SU-DHL-6 (cell line): ENCODE measurements at regions not wholly inside any gene's neighbourhood (a gene's known extent, or its start where the extent isn't known, plus 50 kb on each side); places are given as distances from the start of the nearest gene placed in this dataset.

Experiments
- H2AFZ ChIP-seq: fragments of 200-600 bp; sonication (generic); 2 replicates; pipeline ENCODE4 v1.6.1; 2014; ENCODE audit warnings: low read depth, mild to moderate bottlenecking, moderate library complexity, mixed read lengths, antibody characterized with exemption, low read length; ENCODE audit not compliant: severe bottlenecking
- H3F3A ChIP-seq: fragments of 200-600 bp; shearing (Covaris generic); 2 replicates; pipeline ENCODE4 v1.6.0; 2016; ENCODE audit warnings: antibody characterized with exemption, mild to moderate bottlenecking; ENCODE audit not compliant: insufficient read depth
- H3K27ac ChIP-seq: fragments of 200-600 bp; sonication (generic); 2 replicates; pipeline ENCODE4 v1.5.1; 2016; ENCODE audit warnings: low read depth, mild to moderate bottlenecking, low read length, moderate library complexity, mixed read lengths
- H3K27me3 ChIP-seq: fragments of 200-600 bp; sonication (generic), shearing (Covaris generic); 2 replicates; pipeline ENCODE4 v1.6.0; 2014; ENCODE audit warnings: mild to moderate bottlenecking, low read length
- H3K36me3 ChIP-seq: fragments of 200-600 bp; sonication (generic); 2 replicates; pipeline ENCODE4 v1.6.1; 2014; ENCODE audit warnings: mild to moderate bottlenecking, low read length, mixed read lengths
- H3K4me2 ChIP-seq: fragments of 300-600, 200-600 bp; shearing (Covaris generic), sonication (generic); 2 replicates; pipeline ENCODE4 v1.6.0; 2014; ENCODE audit warnings: low read length, low read depth, mild to moderate bottlenecking; ENCODE audit not compliant: poor library complexity, severe bottlenecking
- H3K4me3 ChIP-seq: fragments of 200-600 bp; sonication (generic); 2 replicates; pipeline ENCODE4 v1.5.1; 2014; ENCODE audit warnings: antibody characterized with exemption, low read length, mild to moderate bottlenecking, mixed read lengths; ENCODE audit not compliant: insufficient read depth, poor library complexity, severe bottlenecking
- H3K79me2 ChIP-seq: fragments of 200-600 bp; sonication (generic); 2 replicates; pipeline ENCODE4 v1.6.1; 2014; ENCODE audit warnings: mild to moderate bottlenecking, low read length, moderate library complexity; ENCODE audit not compliant: insufficient read depth
- H3K9ac ChIP-seq: fragments of 200-600 bp; sonication (generic); 2 replicates; pipeline ENCODE4 v1.7.0; 2014; ENCODE audit warnings: mild to moderate bottlenecking, low read length
- H3K9me2 ChIP-seq: fragments of 200-600 bp; sonication (generic); replicated peaks from 2 replicates; pipeline ENCODE4 v1.6.1; 2014; ENCODE audit warnings: low read length; ENCODE audit not compliant: insufficient read depth
- H3K9me3 ChIP-seq: fragments of 200-600 bp; sonication (generic); 2 replicates; pipeline ENCODE4 v1.6.1; 2014; ENCODE audit warnings: low read length, mixed read lengths; ENCODE audit not compliant: insufficient read depth
- H4K20me1 ChIP-seq: fragments of 200-600 bp; sonication (generic); 2 replicates; pipeline ENCODE4 v1.6.1; 2014; ENCODE audit warnings: low read depth, mild to moderate bottlenecking, antibody characterized with exemption, low read length, moderate library complexity, mixed read lengths
- CTCF ChIP-seq: fragments of 200-600 bp; sonication (generic); IDR thresholded peaks from one replicate; pipeline ENCODE4 v1.5.1; 2017; ENCODE audit warnings: antibody characterized with exemption, mild to moderate bottlenecking, low read length, moderate library complexity; ENCODE audit not compliant: insufficient read depth, poor library complexity, severe bottlenecking
- EZH2phosphoT487 ChIP-seq: fragments of 200-600 bp; sonication (generic), shearing (Covaris generic); conservative IDR thresholded peaks from 2 replicates; pipeline ENCODE4 v1.6.1; 2018; ENCODE audit warnings: mild to moderate bottlenecking, antibody characterized with exemption, low read length, moderate library complexity, mixed read lengths

- H2AFZ ChIP-seq, result no peak overlapping the region
- no peaks in the 10 kb centered on the region for H4K20me1 ChIP-seq
Measured at GRCh38 chr6:130775411-130776012, 51.7 kb upstream of the SMLR1 start.

GRCh38 chr6:130776287-130776925 is 50.8 kb upstream of the SMLR1 start:
- Histone ChIP-seq H3K79me2 (no peaks in the 10 kb centered on the region), H3K4me3 (no peak overlapping the region), H3K27me3 (no peaks in the 10 kb centered on the region), H2AFZ (no peak overlapping the region), H3K27ac (no peak overlapping the region), H3K9me2 (no peaks in the 10 kb centered on the region), H3K9ac (no peak overlapping the region), H3K4me2 (no peak overlapping the region), H3F3A (no peaks in the 10 kb centered on the region), H3K9me3 (no peaks in the 10 kb centered on the region), H4K20me1 (no peaks in the 10 kb centered on the region), H3K36me3 (no peaks in the 10 kb centered on the region)
- no peak for TF ChIP-seq CTCF
- TF ChIP-seq EZH2phosphoT487, result no peak

More at GRCh38 chr6:130775411-130776012, 51.7 kb upstream of the SMLR1 start:
- TF ChIP-seq CTCF, result no peak
- no peak for TF ChIP-seq EZH2phosphoT487
- Histone ChIP-seq H3K36me3 (no peaks in the 10 kb centered on the region), H3K79me2 (no peaks in the 10 kb centered on the region), H3K4me2 (no peak overlapping the region), H3K27ac (no peak overlapping the region), H3K9me3 (no peaks in the 10 kb centered on the region), H3K27me3 (no peaks in the 10 kb centered on the region), H3F3A (no peaks in the 10 kb centered on the region), H3K9ac (no peak overlapping the region), H3K9me2 (no peaks in the 10 kb centered on the region), H3K4me3 (no peak overlapping the region)
